GM12878 (cell line): ENCODE measurements at regions not wholly inside any gene's neighbourhood (a gene's known extent, or its start where the extent isn't known, plus 50 kb on each side); places are given as distances from the start of the nearest gene placed in this dataset.

ENCODE experiments used
- ASH2L ChIP-seq: fragments of 300-600, 200-600 bp; sonication (generic); IDR thresholded peaks from 2 replicates; pipeline ENCODE4 v1.6.1; 2017; ENCODE audit warnings: low read depth, mild to moderate bottlenecking, borderline replicate concordance
- CEBPB ChIP-seq, 2 experiments: fragments of 150-350 bp in 1 of 2; IDR thresholded peaks; 2 replicates each; pipeline ENCODE4 v1.6.1; 2012 to 2014; ENCODE audit warnings: low read depth in 2 of 2, low read length in 2 of 2, borderline replicate concordance in 1 of 2, inconsistent platforms in 1 of 2
- EP300 ChIP-seq, 2 experiments: fragments of 150-350 bp in 1 of 2; IDR thresholded peaks; 2 replicates each; pipeline ENCODE4 v1.6.1; 2011 to 2012; ENCODE audit warnings: low read depth in 2 of 2, low read length in 2 of 2, borderline replicate concordance in 1 of 2, improper control_type of control experiment in 1 of 2, inconsistent platforms in 1 of 2; ENCODE audit not compliant: control insufficient read depth in 1 of 2
- MXI1 ChIP-seq: fragments of 150-350 bp; IDR thresholded peaks from 2 replicates; pipeline ENCODE4 v1.6.1; 2011; ENCODE audit warnings: low read depth, mild to moderate bottlenecking, inconsistent platforms, low read length, improper control_type of control experiment
- MYC ChIP-seq: IDR thresholded peaks from 2 replicates; pipeline ENCODE4 v1.6.1; 2011; ENCODE audit warnings: mild to moderate bottlenecking, low read length, moderate library complexity, inconsistent platforms; ENCODE audit not compliant: insufficient read depth, insufficient replicate concordance, insufficient read length, severe bottlenecking
- NR2C1 ChIP-seq: fragments of 450-650 bp; IDR thresholded peaks from 2 replicates; pipeline ENCODE4 v1.6.1; 2017; ENCODE audit warnings: antibody characterized with exemption, mild to moderate bottlenecking, moderate library complexity
- SMARCA5 ChIP-seq: fragments of 450-650 bp; IDR thresholded peaks from 2 replicates; pipeline ENCODE4 v1.6.1; 2017; ENCODE audit warnings: mild to moderate bottlenecking
- ZNF217 ChIP-seq: fragments of 450-650 bp; IDR thresholded peaks from 2 replicates; pipeline ENCODE4 v1.6.1; 2017; ENCODE audit warnings: antibody characterized with exemption, mild to moderate bottlenecking
- TF ChIP-seq, protein P1 (sequence below): IDR thresholded peaks from 2 replicates; pipeline ENCODE4 v1.6.1; 2012; ENCODE audit warnings: mild to moderate bottlenecking, low read depth, low read length

DNA sequence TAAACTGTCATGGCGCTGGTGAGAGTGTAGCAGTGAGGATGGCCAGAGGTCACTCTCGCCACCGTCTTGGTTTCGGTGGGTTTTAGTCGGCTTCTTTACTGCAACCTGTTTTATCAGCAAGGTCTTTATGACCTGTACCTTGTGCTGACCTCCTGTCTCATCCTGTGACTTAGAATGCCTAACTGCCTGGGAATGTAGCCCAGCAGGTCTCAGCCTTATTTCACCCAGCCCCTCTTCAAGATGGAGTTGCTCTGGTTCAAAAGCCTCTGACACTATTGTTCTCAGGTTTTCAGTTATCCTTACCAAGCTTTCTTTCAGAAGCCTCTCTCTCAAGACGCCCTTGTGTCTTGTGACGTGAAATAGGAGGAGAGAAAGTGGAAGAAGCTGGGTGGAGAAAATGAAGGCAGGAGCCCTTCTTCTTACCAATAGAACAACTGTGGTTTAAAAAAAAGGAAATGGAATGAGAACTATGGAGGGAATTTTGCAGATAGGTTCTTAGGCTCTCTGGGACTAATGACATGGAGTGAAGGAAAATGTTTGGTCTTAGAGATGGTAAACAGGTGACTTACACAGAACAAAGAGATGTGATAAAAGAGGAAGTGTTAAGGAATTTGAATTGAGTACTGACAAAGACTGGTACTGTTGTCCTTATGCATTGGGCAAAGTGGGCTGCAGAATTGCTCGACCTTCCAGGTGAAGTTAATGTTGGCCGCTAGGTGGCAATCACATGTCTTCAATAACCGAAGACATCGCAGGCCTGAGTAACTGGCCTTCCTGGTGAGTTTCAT is 133.3 kb upstream of the RAI14 start (continued):
- TF ChIP-seq, protein P1, sequence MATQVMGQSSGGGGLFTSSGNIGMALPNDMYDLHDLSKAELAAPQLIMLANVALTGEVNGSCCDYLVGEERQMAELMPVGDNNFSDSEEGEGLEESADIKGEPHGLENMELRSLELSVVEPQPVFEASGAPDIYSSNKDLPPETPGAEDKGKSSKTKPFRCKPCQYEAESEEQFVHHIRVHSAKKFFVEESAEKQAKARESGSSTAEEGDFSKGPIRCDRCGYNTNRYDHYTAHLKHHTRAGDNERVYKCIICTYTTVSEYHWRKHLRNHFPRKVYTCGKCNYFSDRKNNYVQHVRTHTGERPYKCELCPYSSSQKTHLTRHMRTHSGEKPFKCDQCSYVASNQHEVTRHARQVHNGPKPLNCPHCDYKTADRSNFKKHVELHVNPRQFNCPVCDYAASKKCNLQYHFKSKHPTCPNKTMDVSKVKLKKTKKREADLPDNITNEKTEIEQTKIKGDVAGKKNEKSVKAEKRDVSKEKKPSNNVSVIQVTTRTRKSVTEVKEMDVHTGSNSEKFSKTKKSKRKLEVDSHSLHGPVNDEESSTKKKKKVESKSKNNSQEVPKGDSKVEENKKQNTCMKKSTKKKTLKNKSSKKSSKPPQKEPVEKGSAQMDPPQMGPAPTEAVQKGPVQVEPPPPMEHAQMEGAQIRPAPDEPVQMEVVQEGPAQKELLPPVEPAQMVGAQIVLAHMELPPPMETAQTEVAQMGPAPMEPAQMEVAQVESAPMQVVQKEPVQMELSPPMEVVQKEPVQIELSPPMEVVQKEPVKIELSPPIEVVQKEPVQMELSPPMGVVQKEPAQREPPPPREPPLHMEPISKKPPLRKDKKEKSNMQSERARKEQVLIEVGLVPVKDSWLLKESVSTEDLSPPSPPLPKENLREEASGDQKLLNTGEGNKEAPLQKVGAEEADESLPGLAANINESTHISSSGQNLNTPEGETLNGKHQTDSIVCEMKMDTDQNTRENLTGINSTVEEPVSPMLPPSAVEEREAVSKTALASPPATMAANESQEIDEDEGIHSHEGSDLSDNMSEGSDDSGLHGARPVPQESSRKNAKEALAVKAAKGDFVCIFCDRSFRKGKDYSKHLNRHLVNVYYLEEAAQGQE: no peak
- no peak for TF ChIP-seq ASH2L
- 0 out of 2 replicates have a peak, but pooled peaks have one; percentile 27 for TF ChIP-seq SMARCA5
- no peak for TF ChIP-seq NR2C1
- TF ChIP-seq MXI1: no peak
- TF ChIP-seq ZNF217: no peak
- no peak for TF ChIP-seq CEBPB (IDR thresholded peaks at IDR 0.05; ENCODE audit: borderline replicate concordance in 1 of 2, low read depth in 2 of 2, low read length in 2 of 2)
- no peak for TF ChIP-seq EP300 (IDR thresholded peaks at IDR 0.05; ENCODE audit: borderline replicate concordance in 1 of 2, control insufficient read depth in 1 of 2, low read depth in 2 of 2, low read length in 2 of 2)
- TF ChIP-seq MYC: no peak
